ENCODE measurements at regions not wholly inside any gene's neighbourhood (a gene's known extent, or its start where the extent isn't known, plus 50 kb on each side); places are given as distances from the start of the nearest gene placed in this dataset.
A peak's percentile ranks its signal among the peaks of the same experiment; 100 is the strongest.

DNA sequence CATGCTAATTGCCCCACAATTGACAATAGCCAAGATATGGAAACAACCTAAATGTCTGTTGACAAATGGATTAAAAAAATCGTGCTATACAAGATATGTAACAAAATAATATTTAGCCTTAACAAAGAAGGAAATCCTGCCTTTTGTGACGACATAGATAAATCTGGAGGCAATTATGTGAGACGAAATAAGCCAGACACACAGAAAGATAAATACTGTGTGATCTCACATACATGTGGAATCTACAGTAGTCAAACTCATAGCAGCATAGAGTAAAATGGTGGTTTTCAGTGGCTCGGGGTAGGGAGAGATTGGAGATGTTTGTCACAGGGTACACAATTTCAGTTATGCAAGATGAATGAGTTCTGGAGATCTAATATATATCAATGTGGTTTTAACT, 895.8 kb downstream of the SLITRK6 start:
- H3K27me3 Mint-ChIP-seq, result no peaks in the 10 kb centered on the region
- H3K9me3 Mint-ChIP-seq, result peaks cover 2% of the 10 kb centered on the region
- no peak for ATAC-seq
- H3K36me3 Mint-ChIP-seq, result no peaks in the 10 kb centered on the region
- no peak overlapping the region for H3K27ac Mint-ChIP-seq
- no peak overlapping the region for H3K4me3 Mint-ChIP-seq
- no peaks in the 10 kb centered on the region for H3K4me1 Mint-ChIP-seq

DNA sequence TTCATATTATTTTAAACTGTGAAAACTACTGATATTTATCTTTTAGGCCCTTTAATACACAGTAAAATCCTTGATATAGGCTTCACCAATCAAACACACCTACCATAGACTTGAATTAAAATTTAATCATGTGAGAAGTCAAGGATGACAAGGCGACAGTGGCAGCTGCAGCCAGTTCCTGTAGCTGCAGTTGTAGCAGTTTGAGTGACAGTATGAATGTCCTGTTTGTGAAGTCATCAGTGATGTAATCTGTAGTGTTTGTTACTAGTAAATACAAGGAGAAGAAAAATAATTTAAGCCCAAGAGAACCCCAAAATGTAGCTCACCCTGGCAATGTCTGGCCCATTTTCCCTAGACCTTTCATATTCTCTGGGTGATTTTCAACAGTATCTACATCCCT, 897.0 kb downstream of the SLITRK6 start:
- Mint-ChIP-seq H3K4me3 (no peak overlapping the region), H3K4me1 (no peaks in the 10 kb centered on the region), H3K9me3 (peaks cover 2% of the 10 kb centered on the region), H3K36me3 (no peaks in the 10 kb centered on the region), H3K27me3 (no peaks in the 10 kb centered on the region), H3K27ac (no peak overlapping the region)
- ATAC-seq, result no peak

DNA sequence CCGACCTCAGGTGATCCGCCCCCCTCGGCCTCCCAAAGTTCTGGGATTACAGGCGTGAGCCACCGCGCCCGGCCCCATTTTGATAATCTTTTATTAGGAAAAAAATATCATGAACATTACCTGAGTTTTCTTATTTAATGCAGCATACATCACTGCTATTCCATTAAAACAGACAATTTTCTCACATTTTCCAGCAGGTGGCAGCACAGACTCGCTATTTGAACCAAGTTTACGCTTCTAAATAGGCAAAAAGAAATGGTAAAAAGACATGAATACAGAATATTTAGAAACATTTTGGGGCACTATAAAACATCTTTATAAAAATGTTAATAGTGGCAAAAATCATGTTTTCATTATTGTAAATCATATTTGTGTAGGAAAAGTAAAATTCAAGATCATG, 903.1 kb downstream of the SLITRK6 start:
- Mint-ChIP-seq H3K9me3 (peaks cover 2% of the 10 kb centered on the region), H3K4me1 (no peaks in the 10 kb centered on the region), H3K36me3 (no peaks in the 10 kb centered on the region), H3K27me3 (no peaks in the 10 kb centered on the region), H3K4me3 (no peak overlapping the region), H3K27ac (no peak overlapping the region)
- ATAC-seq, result no peak

DNA sequence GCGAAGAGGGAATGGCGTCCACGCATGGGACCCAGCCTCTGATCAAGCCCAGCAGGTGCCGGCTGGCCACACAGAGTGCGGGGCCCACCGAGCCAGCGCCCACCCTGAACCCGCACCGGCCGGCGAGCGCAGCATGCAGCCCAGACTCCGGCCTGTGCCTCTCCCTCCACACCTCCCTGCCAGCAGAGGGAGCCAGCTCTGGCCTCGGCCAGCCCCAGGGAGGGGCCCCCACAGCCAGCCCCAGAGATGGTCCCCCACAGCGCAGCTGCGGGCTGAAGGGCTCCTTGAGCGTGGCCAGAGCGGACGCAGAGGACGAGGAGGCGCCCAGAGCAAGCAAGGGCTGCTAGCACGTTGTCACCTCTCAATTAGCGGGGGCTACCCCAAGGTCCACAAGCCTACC, 904.5 kb downstream of the SLITRK6 start:
- ATAC-seq, result peak; percentile 58
- H3K9me3 Mint-ChIP-seq, result peaks cover 2% of the 10 kb centered on the region

DNA sequence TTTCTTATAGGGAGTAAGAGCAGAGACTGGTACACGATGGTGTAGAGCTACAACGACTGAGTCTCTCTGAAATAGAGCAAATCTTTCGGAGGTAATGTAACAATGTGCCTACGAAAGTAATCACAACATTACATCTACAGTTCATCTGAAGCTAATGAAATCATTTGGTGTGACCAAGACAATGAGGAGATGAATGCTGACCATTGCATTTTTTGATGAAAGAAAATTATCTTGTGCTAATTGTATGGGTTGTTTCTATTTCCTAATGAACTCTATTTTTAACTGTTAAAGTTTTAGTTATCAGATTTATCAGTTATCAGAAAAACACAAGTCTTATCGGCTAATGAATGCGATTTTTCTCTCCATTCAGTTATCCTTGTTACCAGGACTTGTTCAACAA, 913.4 kb downstream of the SLITRK6 start:
- Mint-ChIP-seq H3K4me3 (no peak overlapping the region), H3K27me3 (no peaks in the 10 kb centered on the region), H3K36me3 (no peaks in the 10 kb centered on the region), H3K9me3 (no peaks in the 10 kb centered on the region), H3K4me1 (no peaks in the 10 kb centered on the region), H3K27ac (no peak overlapping the region)
- no peak for ATAC-seq

More for the DNA sequence above, 904.5 kb downstream of the SLITRK6 start:
- H3K27ac Mint-ChIP-seq, result no peak overlapping the region
- no peaks in the 10 kb centered on the region for H3K27me3 Mint-ChIP-seq
- no peak overlapping the region for H3K4me3 Mint-ChIP-seq
- H3K4me1 Mint-ChIP-seq, result no peaks in the 10 kb centered on the region
- no peaks in the 10 kb centered on the region for H3K36me3 Mint-ChIP-seq

DNA sequence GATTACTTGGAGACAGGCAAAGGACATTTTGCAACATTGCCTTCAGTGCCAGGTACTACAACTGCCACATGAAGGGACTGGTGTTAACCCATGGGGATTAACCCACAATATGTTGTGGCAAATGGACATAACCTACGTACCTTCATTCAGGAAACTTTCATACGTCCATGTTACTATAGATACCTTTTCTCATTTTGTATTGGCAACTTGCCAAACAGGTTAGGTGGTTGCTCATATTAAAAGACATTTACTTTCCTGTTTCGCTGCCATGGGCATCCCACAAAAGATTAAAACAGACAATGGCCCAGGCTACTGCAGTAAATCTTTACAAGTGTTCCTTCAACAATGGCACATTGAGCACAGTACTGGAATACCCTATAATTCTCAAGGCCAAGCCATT, 925.3 kb downstream of the SLITRK6 start:
- H3K27me3 Mint-ChIP-seq, result no peaks in the 10 kb centered on the region
- ATAC-seq, result no peak
- no peak overlapping the region for H3K4me3 Mint-ChIP-seq
- H3K36me3 Mint-ChIP-seq, result no peaks in the 10 kb centered on the region
- H3K4me1 Mint-ChIP-seq, result no peaks in the 10 kb centered on the region
- H3K9me3 Mint-ChIP-seq, result peaks cover 9% of the 10 kb centered on the region
- H3K27ac Mint-ChIP-seq, result no peak overlapping the region

DNA sequence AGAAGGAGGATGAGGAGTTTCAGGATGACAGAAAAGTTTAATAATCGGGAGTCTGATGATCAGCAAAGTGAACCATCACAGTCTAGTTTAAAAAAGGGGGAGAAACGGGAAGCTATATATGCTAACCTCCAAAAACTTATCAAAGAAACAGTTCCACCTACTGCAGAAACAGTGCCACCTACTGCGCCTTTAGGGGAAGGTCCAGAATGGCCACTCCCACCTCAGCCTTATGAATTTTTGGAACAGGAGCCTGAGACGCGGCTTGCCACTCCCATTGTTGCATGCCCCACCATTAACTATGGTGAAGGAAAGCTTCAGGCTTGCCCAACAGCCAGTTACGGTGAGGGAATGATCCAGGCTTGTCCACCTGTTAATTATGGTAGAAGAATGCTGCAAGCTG, 929.0 kb downstream of the SLITRK6 start:
- H3K9me3 Mint-ChIP-seq, result no peaks in the 10 kb centered on the region

DNA sequence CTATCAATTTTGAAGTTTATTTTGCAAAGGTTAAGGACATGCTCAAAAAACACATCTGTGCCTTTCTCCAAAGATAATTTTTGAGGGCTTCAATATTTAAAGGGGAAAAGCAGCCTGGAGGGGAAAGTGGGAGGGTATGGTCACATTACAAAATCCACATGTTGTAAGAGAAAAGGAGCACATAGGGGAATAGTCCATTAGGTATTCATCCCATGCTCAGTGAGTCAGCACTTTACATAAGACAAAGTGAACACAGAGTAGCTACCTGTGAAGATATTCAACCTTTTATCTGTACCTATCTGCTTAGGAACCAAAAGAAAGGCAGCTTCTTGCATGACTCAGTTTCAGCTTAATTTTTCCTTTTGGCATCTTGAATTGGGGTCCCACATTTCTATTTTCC, 932.0 kb downstream of the SLITRK6 start:
- Mint-ChIP-seq H3K27ac (no peak overlapping the region), H3K4me1 (no peaks in the 10 kb centered on the region), H3K9me3 (peaks cover 2% of the 10 kb centered on the region), H3K36me3 (no peaks in the 10 kb centered on the region), H3K27me3 (no peaks in the 10 kb centered on the region), H3K4me3 (no peak overlapping the region)
- ATAC-seq, result no peak

More for the DNA sequence above, 929.0 kb downstream of the SLITRK6 start:
- no peak for ATAC-seq
- H3K27me3 Mint-ChIP-seq, result no peaks in the 10 kb centered on the region
- no peak overlapping the region for H3K27ac Mint-ChIP-seq
- H3K4me1 Mint-ChIP-seq, result no peaks in the 10 kb centered on the region
- no peaks in the 10 kb centered on the region for H3K36me3 Mint-ChIP-seq
- H3K4me3 Mint-ChIP-seq, result no peak overlapping the region

DNA sequence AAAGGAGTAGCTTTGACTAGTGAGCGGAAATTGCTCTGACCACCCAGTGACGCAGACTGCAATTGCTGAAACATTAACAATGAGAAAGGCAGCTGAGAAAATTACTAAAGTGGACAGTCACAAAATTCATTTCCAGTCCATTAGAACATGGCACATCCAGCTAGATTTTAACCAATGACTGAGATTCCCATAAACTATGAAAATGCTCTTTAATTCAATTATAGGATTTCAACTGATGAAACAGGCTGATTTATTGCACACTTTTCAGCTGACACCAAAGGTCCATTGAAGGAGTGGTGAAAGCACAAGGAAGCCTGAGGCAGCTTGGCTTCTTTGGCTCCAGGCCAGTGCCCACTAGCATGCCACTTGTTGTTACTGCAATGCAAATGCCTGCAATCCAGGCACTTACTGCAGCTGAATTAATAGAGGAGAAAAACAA, 933.4 kb downstream of the SLITRK6 start:
- peaks cover 2% of the 10 kb centered on the region for H3K9me3 Mint-ChIP-seq
- H3K27me3 Mint-ChIP-seq, result no peaks in the 10 kb centered on the region
- H3K4me1 Mint-ChIP-seq, result no peaks in the 10 kb centered on the region
- H3K36me3 Mint-ChIP-seq, result no peaks in the 10 kb centered on the region
- H3K27ac Mint-ChIP-seq, result no peak overlapping the region
- no peak for ATAC-seq
- no peak overlapping the region for H3K4me3 Mint-ChIP-seq

DNA sequence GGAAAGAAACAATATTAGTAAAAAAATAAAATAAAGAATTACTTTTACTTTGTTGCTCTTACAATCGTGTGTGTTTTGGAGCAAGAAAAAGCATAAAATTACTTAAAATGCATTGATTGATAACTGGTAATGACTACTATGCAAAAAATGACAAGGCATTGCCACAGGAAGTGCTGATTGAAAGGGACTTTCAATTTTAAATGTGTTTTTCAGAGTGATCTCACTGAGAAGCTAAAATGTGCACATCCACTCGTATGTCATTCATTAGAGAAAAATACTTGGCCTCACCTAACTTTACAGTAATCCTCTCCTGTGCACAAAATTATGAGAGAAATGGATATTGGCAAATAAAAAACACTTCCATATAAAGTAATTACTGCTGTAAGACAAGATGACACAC, 934.9 kb downstream of the SLITRK6 start:
- H3K4me3 Mint-ChIP-seq, result no peak overlapping the region
- no peaks in the 10 kb centered on the region for H3K36me3 Mint-ChIP-seq
- H3K27me3 Mint-ChIP-seq, result no peaks in the 10 kb centered on the region
- peaks cover 2% of the 10 kb centered on the region for H3K9me3 Mint-ChIP-seq
- no peaks in the 10 kb centered on the region for H3K4me1 Mint-ChIP-seq
- no peak for ATAC-seq
- H3K27ac Mint-ChIP-seq, result no peak overlapping the region

DNA sequence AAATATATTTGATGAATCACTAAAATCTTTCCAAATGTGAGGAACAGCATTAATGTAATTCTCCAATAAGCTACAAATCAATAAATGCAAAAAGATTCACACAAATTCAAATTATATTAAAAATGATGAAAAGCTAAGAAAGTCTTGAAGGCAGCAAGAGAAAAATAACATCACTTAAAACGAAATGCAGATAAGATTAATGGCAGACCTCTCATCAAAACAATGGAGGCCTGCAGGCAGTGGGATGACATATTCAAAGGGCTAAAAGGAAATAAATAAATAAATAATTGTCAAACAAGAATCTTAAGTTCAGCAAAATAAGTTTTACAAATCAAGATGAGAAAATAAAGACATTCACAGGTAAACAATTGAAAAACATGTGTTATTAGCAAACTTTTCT, 952.1 kb downstream of the SLITRK6 start:
- Mint-ChIP-seq H3K9me3 (peaks cover 10% of the 10 kb centered on the region), H3K36me3 (no peaks in the 10 kb centered on the region), H3K27me3 (no peaks in the 10 kb centered on the region), H3K4me3 (no peak overlapping the region), H3K27ac (no peak overlapping the region), H3K4me1 (no peaks in the 10 kb centered on the region)
- ATAC-seq, result no peak

DNA sequence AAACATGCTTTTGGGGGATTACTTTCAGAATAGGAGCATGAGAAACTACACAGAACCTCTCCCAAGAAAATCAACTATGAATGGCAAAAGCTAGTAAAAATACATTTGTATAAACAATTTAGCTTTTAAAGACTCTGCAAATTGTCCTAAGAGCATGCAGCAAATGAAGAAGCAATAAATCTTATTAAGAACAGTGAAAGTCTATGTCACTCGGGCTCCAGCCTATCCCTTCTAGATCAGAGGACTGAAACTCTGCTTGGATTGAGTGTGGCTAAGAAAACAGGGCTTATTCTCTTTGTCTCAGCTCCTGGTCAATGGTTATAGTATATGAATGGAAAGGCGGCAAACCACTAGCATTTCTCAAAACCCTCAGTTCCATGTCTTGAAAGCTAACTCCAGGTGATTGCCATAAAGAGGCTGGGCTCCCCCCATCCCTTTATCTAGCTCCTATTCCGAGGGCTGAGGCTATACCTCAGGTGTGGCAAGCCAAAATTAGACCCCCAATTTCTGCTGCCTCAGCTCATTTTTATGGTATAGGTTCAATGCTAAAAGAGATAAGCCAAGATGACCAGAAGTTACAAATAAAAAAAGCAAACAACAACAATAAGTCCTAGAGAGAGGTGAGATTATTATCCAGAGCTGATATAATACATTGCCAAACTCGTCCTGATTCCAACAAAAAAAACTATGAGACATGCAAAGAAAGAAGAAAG, 953.2 kb downstream of the SLITRK6 start:
- H3K36me3 Mint-ChIP-seq, result no peaks in the 10 kb centered on the region
- H3K27me3 Mint-ChIP-seq, result no peaks in the 10 kb centered on the region
- H3K9me3 Mint-ChIP-seq, result peaks cover 10% of the 10 kb centered on the region
- no peaks in the 10 kb centered on the region for H3K4me1 Mint-ChIP-seq
- no peak overlapping the region for H3K27ac Mint-ChIP-seq
- no peak overlapping the region for H3K4me3 Mint-ChIP-seq
- ATAC-seq, result no peak

DNA sequence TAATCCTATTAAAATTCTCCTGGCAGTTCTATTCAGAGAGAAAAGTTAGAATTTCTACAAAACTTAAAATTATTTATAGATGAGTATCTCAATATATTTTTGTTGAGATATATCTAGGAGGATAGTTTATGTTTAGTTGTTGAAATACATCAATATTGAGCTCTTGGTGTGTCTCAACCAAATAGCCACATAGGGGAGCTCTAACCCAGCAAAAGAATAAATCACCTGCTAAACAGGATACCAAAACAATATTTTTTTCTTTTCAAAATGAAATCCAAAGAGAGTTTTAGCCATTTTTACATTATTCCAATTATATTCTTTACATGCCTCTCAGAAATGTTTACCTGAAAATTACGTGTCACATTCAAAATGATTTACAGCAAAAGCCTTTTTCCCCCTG, 954.7 kb downstream of the SLITRK6 start:
- H3K4me3 Mint-ChIP-seq, result no peak overlapping the region
- peaks cover 6% of the 10 kb centered on the region for H3K9me3 Mint-ChIP-seq
- H3K27ac Mint-ChIP-seq, result no peak overlapping the region
- H3K4me1 Mint-ChIP-seq, result no peaks in the 10 kb centered on the region
- no peaks in the 10 kb centered on the region for H3K36me3 Mint-ChIP-seq
- H3K27me3 Mint-ChIP-seq, result no peaks in the 10 kb centered on the region
- no peak for ATAC-seq

DNA sequence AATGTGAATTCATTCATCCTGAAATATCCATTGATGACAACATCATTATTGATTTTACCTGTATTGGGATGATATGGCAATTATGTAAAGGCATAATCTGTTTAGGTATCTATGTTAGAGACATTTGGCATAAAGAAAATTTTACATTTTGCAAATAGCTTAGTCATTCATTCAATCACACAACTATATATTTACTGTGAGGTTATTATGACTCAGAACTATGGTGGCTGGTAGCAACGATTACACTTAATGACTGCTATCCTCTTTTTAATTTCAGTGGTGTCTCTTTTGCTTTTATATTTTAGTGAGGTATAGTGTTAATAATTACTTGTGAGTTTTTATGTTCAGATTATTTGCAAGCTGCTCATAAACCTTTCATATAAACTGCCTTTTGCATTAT, 955.9 kb downstream of the SLITRK6 start:
- Mint-ChIP-seq H3K9me3 (peaks cover 3% of the 10 kb centered on the region), H3K4me1 (no peaks in the 10 kb centered on the region), H3K36me3 (no peaks in the 10 kb centered on the region), H3K27ac (no peak overlapping the region), H3K4me3 (no peak overlapping the region), H3K27me3 (no peaks in the 10 kb centered on the region)
- ATAC-seq, result no peak

DNA sequence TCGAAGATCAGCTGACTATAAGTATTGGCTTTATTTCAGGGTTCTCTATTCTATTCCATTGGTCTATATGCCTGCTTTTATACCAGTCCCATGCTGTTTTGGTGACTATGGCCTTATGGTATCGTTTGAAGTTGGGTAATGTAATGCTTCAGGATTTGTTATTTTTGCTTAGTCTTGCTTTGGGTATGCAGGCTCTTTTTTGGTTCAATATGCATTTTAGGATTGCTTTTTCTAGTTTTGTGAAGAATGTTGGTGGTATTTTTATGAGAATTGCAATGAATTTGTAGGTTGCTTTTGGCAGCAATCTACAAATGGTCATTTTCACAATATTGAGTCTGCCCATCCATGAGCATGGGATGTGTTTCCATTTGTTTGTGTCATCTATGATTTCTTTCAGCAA, 951.9 kb upstream of the SLITRK1 start:
- Mint-ChIP-seq H3K27me3 (no peaks in the 10 kb centered on the region), H3K4me3 (no peak overlapping the region), H3K4me1 (no peaks in the 10 kb centered on the region), H3K9me3 (peaks cover 2% of the 10 kb centered on the region), H3K27ac (no peak overlapping the region), H3K36me3 (no peaks in the 10 kb centered on the region)
- no peak for ATAC-seq

DNA sequence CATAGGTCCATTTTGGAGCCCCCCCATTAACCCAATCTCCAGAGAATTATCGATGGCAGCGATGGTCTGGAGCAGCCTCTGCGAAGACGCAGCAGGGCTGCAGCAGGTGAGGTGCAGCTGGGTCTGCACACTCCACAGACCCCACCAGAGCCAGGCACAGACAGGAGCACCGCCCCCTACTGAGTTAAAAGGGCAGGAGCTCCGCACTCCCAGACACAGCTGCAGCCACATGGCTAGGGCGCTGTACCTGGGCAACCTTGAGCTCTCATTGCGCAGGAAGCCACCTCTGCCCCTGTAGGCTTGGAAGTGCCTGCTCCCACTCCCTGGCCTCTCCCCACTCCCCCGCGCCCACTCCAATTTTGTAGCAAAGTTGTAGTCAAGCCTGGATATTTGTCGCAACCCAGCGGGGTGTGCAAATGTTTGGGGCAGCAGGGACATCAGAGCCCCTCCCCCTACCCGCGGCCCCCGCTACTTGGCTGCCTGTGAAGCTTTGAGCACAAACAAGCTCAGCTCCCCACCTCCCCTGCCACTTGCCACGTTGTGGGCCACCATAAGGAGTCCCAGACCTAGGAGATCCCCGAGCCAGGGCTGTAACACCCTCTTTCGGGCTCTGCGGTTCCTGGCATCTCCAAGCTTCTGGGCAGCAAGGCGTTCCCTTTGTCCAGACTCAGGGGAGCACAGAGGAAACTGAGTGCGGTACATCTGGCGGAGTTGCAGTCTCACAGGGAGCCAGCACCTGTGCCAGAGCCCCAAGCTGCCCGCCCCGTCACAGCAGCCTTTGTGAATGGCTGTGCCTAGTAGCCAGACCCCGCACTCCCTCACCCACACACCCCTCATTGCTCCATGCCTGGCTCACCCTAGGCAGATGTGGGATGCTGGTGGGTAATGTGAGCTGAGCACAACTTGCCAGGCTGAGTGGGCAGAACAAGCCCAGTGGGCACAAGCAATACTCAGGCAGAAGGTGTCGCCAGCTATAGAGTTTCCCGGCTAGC, 949.7 kb upstream of the SLITRK1 start:
- Mint-ChIP-seq H3K36me3 (no peaks in the 10 kb centered on the region), H3K4me3 (no peak overlapping the region), H3K9me3 (peaks cover 2% of the 10 kb centered on the region), H3K27me3 (no peaks in the 10 kb centered on the region), H3K4me1 (no peaks in the 10 kb centered on the region), H3K27ac (no peak overlapping the region)
- ATAC-seq, result peak; percentile 34

Measured in stimulated activated memory B cell treated with anti-CD40 and anti-IgM and Interleukin-4, amounts not matched to agents 10 μg/mL and 1 μg/mL and 100 μg/mL, for 72 hours (primary cell).